GM06990 (cell line): ENCODE measurements at regions not wholly inside any gene's neighbourhood (a gene's known extent, or its start where the extent isn't known, plus 50 kb on each side); places are given as distances from the start of the nearest gene placed in this dataset.

Source experiments
- DNase-seq: peaks from one replicate; pipeline ENCODE4 v3.0.0-alpha.2; 2011; ENCODE audit not compliant: insufficient read length; ENCODE audit errors: extremely low read depth
- H3K27me3 ChIP-seq: replicated peaks from 2 replicates; pipeline ENCODE4 v1.6.0; 2011; ENCODE audit warnings: low read length; ENCODE audit not compliant: control insufficient read depth, insufficient read depth
- H3K36me3 ChIP-seq: 2 replicates; pipeline ENCODE4 v1.5.1; 2011; ENCODE audit warnings: low read length; ENCODE audit not compliant: control insufficient read depth, insufficient read depth
- H3K4me3 ChIP-seq: replicated peaks from 2 replicates; pipeline ENCODE4 v1.5.1; 2011; ENCODE audit warnings: low read depth, mild to moderate bottlenecking, control low read depth, low read length
- CTCF ChIP-seq: IDR thresholded peaks from 2 replicates; pipeline ENCODE4 v1.5.1; 2011; ENCODE audit warnings: low read length, control low read depth, mild to moderate bottlenecking, inconsistent platforms; ENCODE audit not compliant: insufficient read depth, poor library complexity, severe bottlenecking

GRCh38 chr13:89027694-89028306, 1356.6 kb downstream of the SLITRK5 start:
- DNase-seq = no peak
- H3K36me3 ChIP-seq = no peaks in the 10 kb centered on the region
- H3K4me3 ChIP-seq = no peak overlapping the region
- no peak for TF ChIP-seq CTCF
- H3K27me3 ChIP-seq = no peaks in the 10 kb centered on the region

- no peaks in the 10 kb centered on the region for H3K27me3 ChIP-seq
- DNase-seq = no peak
- no peak overlapping the region for H3K4me3 ChIP-seq
- H3K36me3 ChIP-seq = no peaks in the 10 kb centered on the region
- TF ChIP-seq CTCF = no peak
Measured at GRCh38 chr13:89029062-89029461, 1357.9 kb downstream of the SLITRK5 start.

GRCh38 chr13:89034015-89034414, 1362.8 kb downstream of the SLITRK5 start:
- no peak for DNase-seq
- H3K4me3 ChIP-seq = no peak overlapping the region
- no peaks in the 10 kb centered on the region for H3K27me3 ChIP-seq
- TF ChIP-seq CTCF = no peak
- no peaks in the 10 kb centered on the region for H3K36me3 ChIP-seq

GRCh38 chr13:89052699-89053098, 1381.5 kb downstream of the SLITRK5 start:
- Histone ChIP-seq H3K27me3 (no peaks in the 10 kb centered on the region), H3K4me3 (no peak overlapping the region), H3K36me3 (no peaks in the 10 kb centered on the region)
- no peak for DNase-seq
- TF ChIP-seq CTCF = no peak

- no peaks in the 10 kb centered on the region for H3K27me3 ChIP-seq
- DNase-seq = no peak
- TF ChIP-seq CTCF = no peak
- H3K4me3 ChIP-seq = no peak overlapping the region
- H3K36me3 ChIP-seq = no peaks in the 10 kb centered on the region
Measured at GRCh38 chr13:89053418-89053817, 1382.2 kb downstream of the SLITRK5 start.

GRCh38 chr13:89057274-89057673, 1386.1 kb downstream of the SLITRK5 start:
- TF ChIP-seq CTCF = no peak
- DNase-seq = no peak
- no peaks in the 10 kb centered on the region for H3K36me3 ChIP-seq
- H3K27me3 ChIP-seq = no peaks in the 10 kb centered on the region
- no peak overlapping the region for H3K4me3 ChIP-seq
